C4-2B (cell line): ENCODE measurements at regions not wholly inside any gene's neighbourhood (a gene's known extent, or its start where the extent isn't known, plus 50 kb on each side); places are given as distances from the start of the nearest gene placed in this dataset.

Experiments
- ZFX ChIP-seq: fragments of 450-650 bp; IDR thresholded peaks from 2 replicates; pipeline ENCODE4 v1.6.1; 2017
- TF ChIP-seq, protein P1 (sequence below): fragments of 450-650 bp; conservative IDR thresholded peaks from 2 replicates; pipeline ENCODE4 v1.5.1; 2017; ENCODE audit warnings: mild to moderate bottlenecking

DNA sequence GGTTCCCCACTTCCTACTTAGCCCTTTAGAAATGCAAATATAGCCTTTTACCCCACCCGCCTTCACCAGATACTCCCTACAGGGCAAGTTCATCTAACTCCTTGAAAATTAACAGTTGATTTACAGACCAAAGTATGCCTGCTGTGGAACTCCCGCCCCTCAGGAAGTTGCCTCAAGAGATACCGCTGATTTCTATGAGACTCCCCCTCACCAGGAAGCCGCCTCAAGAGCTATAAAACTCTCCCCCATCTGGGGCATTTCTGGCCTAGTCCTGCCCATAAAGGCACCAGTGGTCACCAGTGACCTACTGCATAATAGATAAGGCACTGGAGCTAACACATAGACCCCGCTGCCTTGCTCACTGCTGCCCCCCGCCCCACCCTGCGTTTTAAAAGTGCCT, 201.7 kb upstream of the UBL3 start:
- TF ChIP-seq, protein P1, sequence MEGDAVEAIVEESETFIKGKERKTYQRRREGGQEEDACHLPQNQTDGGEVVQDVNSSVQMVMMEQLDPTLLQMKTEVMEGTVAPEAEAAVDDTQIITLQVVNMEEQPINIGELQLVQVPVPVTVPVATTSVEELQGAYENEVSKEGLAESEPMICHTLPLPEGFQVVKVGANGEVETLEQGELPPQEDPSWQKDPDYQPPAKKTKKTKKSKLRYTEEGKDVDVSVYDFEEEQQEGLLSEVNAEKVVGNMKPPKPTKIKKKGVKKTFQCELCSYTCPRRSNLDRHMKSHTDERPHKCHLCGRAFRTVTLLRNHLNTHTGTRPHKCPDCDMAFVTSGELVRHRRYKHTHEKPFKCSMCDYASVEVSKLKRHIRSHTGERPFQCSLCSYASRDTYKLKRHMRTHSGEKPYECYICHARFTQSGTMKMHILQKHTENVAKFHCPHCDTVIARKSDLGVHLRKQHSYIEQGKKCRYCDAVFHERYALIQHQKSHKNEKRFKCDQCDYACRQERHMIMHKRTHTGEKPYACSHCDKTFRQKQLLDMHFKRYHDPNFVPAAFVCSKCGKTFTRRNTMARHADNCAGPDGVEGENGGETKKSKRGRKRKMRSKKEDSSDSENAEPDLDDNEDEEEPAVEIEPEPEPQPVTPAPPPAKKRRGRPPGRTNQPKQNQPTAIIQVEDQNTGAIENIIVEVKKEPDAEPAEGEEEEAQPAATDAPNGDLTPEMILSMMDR, result no peak
- no peak; the same call in 1 of the 2 replicates for TF ChIP-seq ZFX
